KBM-7 (cell line): ENCODE measurements at regions not wholly inside any gene's neighbourhood (a gene's known extent, or its start where the extent isn't known, plus 50 kb on each side); places are given as distances from the start of the nearest gene placed in this dataset.

Source experiments
- DNase-seq: peaks from one replicate; pipeline ENCODE4 v3.0.0-alpha.2; 2015
- in situ Hi-C: fragments of 300-500 bp; cut with MboI; formaldehyde crosslinking; loops from 2 replicates; pipeline ENCODE4 v1.14.3; 2020; ENCODE audit warnings: low sequenced_read_pairs, low pct_unique_long_range_greater_than_20kb, mixed read lengths

DNA sequence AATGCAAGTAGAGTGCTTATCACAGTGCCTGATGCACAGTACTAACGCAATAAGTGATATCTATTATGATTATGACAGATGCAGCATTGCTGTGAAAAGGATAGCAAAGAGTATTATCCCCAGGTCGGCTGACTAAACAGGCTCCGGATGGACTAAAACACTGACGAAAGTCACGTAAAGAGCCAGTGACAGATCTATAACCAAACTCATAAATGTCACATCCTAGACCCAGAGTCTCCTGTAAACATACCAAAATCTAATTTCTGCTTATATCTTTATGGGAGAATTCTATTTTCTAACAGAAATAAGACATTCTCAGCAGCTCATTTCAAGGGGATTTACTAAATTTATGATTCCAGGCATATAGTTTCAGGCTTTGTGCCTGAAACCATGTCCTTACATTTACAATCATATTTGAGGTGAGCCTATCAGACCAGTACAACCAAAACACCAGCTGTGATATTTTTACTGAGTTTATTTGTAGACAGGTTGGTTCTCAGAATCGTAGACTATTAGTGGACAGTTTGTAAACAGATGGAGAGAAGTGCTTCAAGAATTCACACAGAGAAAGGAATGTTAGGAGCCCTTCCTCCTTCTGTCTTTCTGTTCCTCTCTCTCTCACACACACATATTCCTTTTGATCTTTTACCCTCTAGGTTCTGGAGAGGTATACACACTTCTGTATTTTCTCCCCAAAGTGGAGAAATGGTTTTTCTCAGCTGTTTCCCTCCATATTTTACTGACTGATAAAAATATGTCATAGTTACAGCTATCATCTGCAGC, 52.4 kb upstream of the WDR26 start:
- DNase-seq, result no peak
- in situ Hi-C loops, result no loop called here

DNA sequence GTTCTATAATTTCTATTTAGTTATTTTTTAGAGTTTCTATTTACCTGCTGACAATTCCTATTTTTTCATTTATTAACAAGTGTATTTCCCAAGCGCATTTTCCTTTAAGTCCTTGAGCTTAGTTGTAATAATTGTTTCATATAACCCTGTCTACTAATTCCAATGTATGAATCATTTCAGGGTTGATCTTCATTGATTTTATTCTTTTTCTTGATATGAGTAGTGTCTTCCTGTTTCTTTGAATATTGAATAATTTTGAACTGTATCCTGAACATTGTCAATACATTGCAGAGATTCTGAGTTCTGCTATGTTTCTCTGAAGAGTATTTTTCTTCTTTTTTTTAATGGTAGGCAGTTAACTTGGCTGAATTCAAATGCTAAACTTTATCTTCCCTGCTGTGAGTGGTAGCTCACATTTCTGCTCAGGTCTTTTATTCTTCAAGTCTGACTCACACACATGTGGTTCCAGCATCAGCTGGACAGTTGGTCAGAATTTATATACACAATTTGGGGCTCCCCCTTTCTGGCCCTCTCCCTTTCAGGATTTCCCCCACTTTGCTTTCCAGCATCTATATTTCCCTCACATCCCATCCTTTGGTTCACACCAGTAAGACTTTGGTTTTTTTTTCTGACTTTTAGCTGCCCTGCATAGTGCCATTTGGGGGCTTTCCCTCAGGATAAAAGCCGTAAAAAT, 54.4 kb upstream of the WDR26 start:
- no peak for DNase-seq
- in situ Hi-C loops, result no loop called here

DNA sequence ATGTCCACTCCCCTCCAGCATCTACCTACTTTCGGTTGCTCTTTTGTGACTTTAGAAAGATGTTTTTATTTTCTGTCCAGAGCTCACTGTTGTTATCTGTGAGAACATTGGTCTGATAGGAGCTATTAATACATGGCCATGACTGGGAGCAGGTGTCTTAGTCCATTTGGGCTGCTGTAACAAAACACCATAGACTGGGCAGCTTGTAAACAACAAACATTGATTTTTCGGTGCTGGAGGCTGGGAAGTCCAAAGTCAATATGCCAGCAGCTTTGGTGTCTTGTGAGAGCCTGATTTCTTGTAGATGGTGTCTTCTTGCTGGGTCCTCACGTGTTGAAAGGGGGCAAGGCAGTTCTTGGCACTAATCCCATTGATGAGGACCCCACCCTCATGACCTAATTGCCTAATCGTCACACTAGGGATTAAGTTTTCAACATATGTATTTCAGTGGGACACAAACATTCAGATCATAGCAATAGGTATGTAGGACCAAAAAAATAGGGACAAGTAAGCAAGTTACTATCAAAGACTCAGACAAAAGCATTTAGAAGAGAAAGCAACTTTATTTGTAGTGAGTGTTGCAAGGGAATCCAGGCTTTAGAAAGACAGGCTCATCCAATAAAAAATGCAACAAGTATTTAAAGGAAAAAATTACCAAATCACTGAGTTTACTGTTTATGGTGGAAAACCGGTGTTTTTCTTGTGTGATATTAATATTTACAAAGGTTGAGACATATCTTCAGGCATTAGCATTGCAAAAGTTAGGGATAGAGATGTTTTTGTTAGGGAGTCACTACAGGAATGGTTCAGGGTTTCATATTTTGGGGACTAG, 55.2 kb upstream of the WDR26 start:
- in situ Hi-C loops, result no loop called here
- no peak for DNase-seq

DNA sequence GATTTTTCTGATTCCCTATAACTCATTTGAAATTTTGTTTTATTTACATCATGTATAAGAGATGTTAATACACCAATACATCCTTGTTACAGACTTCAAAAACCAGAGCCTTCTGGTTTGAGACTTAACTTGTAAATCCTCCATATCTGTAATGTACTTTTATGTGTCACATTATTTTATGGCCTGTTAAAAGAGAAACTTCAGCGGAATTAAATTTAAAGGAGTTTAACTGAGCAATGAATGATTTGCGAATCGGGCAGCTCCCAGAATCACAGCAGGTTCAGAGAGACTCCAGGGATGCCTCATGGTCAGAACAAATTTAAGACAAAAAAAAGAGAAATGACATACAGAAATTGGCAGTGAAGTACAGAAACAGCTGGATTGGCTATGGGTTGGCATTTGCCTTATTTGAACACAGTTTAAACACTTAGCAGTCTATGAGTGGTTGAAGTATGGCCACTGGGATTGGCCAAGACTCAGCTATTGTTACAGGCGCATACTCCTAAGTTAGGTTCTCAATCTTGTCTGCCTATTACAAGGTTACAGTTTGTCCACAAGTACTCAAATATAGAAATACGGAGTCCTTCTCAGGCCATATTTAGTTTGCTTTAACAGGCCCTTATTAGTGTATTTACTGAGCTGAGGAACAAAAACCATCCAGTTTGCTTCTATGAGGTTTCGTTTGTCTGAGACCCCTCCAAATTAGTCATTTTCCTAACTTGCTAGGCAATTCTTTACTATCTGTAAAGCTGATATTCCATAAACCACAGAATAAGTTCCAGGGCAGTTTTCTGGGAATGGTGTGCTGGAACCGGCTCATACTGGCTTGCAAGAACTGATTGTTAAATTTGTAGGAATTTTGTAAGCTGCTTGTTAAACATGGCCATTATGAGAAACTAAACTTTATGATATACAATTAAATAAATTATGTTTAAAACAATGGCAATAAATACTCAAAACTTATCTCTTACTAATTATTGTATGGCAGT, 56.2 kb upstream of the WDR26 start:
- DNase-seq, result no peak

DNA sequence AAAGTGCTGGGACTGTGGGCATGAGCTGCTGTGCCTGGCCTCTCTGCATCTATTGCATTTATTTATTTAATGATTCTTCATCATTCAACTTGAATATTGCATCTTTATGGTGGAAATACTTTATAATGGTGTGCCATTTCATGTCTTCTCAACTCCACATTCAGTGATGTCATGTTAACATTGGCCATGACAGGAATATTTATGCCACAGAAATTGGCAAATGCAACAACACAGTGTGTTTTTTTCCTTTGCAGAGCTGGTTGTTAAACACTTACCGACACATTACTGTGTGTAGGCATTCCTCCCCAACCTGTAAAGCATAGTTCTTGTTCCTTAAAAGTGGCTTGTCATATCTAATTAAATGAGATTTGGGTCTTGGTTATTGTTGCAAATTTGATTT, 57.4 kb upstream of the WDR26 start:
- DNase-seq, result no peak
- in situ Hi-C loops, result no loop called here

More for the DNA sequence above, 56.2 kb upstream of the WDR26 start:
- in situ Hi-C loops, result no loop called here

DNA sequence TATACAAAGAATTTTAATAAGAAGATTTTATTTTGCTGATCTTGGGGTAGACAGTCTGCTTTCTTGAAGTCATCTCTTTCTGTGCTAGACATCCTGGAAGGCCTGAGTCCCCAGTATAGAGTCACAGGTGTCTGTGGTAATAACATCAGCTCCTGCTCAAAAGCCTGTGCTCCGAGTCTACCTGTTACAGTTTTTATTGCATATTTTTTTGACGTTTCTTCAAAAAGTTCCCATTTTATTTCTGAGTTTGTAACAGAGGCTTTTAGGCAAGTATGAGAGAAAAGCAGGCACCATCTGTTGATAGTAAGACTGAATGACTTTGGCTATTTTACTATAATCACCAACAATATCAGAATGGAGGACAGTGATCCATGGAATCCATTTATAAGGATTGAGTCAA, 58.0 kb upstream of the WDR26 start:
- in situ Hi-C loops, result no loop called here

DNA sequence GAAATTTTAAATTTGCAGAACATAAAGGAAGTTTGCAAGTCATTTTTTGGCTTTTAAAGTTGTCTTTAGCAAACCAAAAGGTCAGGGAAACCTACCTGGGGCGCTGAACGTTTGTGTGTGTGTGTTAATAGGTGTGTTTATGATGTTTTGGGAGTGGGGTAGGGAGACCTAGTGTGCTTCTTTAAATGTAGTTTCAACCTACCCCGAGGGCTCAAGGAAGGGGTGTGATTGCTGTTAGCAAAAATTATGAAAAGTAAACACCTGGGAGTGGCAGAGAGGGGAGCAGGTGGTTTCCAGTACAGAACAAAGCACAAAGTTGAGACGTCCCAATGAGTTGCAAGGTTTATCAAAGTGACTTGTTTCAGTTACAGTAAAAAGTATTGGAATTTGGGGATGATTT, 58.7 kb upstream of the WDR26 start:
- no peak for DNase-seq
- in situ Hi-C loops, result no loop called here

More for the DNA sequence above, 58.0 kb upstream of the WDR26 start:
- no peak for DNase-seq

DNA sequence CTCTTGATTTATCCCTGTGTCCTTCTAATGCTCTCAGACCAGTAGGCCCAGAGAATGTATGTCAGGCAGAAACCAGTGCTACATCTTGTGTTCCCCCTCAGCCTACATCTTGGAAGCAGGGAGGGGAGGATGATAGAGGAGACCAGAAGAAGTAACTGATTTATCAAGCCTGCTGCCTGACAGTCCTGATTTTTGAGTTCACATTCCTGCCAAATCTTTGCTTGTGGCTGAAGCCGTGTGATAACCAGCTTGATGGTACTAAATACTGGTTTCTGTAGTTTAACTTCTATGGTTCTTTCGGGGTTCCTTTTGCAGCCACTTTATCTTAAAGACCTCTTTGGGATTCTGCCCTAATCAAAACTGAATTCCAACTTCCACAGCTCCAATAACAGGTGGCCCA, 59.7 kb upstream of the WDR26 start:
- no peak for DNase-seq
- in situ Hi-C loops, result no loop called here

DNA sequence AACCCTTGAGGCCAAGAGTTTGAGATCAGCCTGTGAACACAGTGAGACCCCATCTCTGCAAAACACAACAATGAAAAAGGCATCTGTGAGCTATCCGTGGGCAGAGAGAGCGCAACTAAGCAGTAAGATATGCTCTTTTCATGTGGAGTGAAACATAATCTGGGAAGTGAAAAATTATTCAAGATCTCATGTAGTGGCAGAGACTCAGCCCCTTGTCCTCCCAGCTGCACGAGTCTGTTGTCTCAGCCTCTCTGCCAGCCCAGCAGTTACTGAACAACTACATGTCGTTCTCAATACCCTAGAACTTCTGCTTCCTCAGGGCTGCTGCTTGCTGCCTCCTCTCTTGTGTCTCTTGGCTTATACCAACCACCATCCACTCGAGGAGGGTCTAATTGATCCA, 61.3 kb upstream of the WDR26 start:
- in situ Hi-C loops, result no loop called here
- no peak for DNase-seq

DNA sequence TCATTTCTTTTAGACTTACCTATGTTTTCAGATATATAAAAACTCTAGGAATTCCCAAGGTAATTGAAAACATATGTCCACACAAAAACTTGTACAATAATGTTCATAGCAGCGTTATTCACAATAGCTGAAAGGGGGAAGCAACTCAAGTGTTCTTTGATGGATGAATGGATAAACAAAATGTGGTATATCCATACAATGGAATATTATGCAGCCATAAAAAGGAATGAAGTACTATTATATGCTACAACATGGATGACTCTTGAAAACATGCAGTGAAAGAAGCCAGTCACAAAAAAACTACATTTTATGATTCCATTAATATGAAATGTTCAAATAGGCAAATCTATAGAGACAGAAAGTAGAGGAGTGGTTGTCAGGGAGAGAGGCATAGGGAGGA, 62.2 kb upstream of the WDR26 start:
- no peak for DNase-seq
- in situ Hi-C loops, result no loop called here

DNA sequence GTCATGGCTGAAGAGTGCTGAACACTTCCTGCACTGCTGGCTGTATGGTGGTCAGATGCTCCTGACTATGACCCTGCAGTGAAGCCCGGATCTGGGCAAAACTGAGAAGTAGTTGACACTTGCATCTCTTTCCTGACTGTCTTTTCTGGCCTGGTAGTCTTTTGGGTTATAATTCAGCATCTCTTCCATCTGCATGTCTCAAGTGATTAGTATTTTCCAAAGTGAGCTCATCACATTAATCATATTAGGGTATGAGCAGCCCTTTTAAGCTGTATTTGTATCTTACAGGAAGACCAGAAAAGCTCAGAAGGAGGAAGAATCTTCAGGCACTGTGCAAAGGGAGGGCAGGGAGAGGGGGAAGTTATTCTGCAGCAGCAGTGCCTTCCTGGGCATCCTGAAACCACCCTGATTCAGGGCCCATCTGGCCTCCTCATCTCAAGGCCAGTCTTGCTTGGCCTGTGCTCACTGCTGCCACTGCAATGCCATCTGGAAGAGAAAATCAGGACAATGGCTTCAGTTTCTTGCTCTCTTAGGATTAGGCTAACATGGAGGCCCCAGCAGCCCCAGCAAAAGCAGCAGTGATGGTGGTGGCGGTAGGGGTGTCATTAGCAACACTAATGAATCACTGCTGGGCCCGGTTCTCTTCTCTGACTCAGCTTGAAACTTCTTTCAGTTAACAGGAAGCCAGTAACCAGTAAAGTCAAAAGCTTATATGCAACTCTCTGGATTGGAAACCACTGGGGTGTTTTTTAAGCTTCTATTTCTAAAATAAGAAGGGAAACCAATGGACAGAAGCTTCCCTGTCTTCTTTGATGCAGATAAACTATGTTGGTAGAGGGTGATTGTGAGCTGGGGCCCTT, 63.3 kb upstream of the WDR26 start:
- in situ Hi-C loops, result no loop called here
- DNase-seq, result peak; percentile 62

DNA sequence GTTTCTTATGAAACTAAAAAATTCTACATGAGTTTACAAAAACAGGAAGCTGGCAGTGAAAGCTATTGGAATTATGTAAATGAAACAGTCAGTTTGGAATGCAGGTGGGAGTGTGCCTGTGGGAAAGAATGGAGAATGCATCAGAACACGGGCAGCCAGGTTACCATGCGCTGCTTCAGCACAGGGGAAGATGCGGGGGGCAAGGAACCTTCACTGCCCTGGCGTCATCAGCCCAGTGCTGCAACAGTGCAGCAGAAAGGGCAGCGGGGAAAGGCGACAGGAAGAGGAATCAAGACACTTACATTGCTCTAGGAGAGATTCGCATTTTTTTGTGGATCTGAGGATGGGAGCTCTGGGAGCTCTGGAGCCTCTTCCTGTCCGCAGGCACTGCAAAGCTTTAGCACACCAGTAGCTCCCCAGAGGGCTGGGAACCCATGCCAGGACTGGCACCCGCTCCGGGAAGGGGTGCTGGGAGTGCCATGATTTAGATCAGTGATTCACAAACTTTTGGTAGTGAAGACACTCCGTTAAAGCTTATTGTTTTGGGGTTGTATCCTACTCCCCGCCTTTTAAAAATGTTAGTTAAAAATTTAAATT, 64.1 kb upstream of the WDR26 start:
- in situ Hi-C loops, result no loop called here
- DNase-seq, result peak; percentile 67

DNA sequence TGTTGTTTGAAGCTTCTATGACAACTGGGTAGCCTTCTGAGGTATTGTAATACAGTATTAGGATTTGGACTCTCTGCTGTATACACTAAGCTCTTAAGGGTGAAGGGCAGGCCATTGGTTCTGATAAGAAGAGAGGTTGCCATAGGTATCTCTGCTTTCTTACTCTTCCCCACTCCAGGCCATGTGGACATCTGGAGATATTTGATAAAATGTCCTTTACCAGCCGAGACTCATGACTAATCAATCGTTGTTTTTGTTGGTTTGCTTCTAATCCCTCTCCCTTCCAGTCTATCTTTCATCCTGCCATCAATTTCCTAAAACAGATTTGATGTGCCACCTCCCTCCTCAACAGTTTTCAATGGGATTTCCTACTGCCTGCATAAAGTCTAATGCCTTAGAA, 64.6 kb upstream of the WDR26 start:
- in situ Hi-C loops, result no loop called here
- DNase-seq, result no peak

DNA sequence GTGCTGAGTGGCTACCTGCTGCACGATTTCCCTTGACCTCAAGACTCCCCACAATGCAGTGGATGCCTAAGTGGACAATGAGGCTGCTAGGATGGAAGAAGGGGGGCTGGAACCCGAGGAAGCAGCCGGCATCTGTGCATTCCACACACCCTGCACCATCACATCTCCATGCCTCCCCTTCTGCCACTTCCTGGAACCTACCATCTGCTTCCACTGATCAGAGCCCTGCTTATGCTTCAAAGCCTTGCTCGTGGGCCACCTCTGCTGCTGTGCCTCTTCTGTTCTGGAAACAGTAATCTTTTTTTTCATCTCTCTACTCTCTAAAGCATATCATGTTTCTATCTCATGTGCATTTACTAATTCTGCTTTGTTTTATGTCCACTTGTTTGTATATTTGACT, 66.2 kb upstream of the WDR26 start:
- DNase-seq, result peak; percentile 21
- in situ Hi-C loops, result loop anchor here (25.0 kb wide), 1 partner anchor 362 kb away; no protein-coding TSS in a partner anchor

DNA sequence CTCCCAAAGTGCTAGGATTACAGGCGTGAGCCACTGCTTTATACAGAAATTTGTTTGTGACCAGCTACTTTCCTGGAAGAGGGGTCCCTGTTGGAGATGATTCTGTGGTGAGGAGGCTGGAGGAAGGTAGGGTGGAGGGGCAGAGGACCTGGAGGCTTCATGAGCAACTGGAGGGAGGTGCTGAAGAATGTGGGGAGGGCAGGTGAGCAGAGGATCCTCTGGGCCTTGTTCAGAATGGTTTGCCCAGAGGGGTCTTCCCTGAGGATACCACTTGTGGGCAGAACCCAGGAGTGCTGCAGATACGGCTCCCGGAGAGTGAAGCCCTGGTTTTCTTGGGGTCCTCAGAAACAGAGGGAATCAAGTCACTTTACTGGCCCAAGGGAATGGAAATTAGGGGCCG, 67.2 kb upstream of the WDR26 start:
- DNase-seq, result no peak
- in situ Hi-C loops, result loop anchor here (25.0 kb wide), 1 partner anchor 360 kb away; no protein-coding TSS in a partner anchor

DNA sequence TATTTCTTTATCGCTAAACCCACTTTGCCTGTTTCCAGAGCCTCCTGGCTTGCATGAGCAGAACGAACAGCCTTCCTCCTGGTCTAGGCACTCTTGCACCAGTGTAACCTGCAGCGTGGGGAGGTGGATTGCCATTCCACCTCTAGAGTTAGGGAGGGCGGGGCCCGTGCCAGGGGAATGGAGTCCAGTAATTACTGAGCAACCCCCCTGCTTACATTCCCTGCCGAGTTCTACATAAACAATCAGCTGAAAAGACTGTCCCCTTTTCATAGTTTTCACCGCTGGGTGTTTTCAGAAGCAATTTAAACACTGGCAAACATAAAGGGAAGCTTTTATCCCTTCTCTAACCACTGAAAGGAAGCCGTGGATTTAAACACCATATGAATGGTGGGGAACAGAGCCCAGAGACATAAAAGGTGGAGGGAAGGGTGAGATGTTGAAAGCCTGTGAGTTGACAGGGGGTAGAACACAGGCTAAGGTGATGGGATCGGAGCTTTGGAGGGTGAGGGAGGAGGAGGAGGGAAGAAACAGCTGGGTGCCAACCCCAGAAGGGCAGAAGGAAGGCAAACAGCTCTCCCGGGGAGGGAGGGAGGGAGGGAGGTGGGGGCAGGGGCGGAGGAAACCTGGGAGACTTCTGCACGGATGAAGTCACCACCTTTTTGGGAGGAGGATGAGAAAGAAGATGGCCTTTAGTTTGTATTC, 68.0 kb upstream of the WDR26 start:
- in situ Hi-C loops, result loop anchor here (25.0 kb wide), 1 partner anchor 360 kb away; no protein-coding TSS in a partner anchor
- DNase-seq, result peak; percentile 38
